Heart left ventricle (tissue), 13 donors: ENCODE measurements at regions not wholly inside any gene's neighbourhood (a gene's known extent, or its start where the extent isn't known, plus 50 kb on each side); places are given as distances from the start of the nearest gene placed in this dataset.

Experiments
- POLR2A ChIP-seq, 2 donors: fragments of 450-650 bp; IDR thresholded peaks; one replicate each; pipeline ENCODE4 v1.6.1; 2017; ENCODE audit warnings: antibody characterized with exemption in 2 of 2, mild to moderate bottlenecking in 2 of 2, moderate library complexity in 2 of 2
- TF ChIP-seq, protein P1 (sequence below), 12 donors: fragments of 200-600 bp; sonication (generic) in 4 of 12; IDR thresholded peaks; one replicate each; pipeline versions ENCODE4 v1.5.0 to v1.8.0; 2018 to 2022; ENCODE audit warnings: antibody characterized with exemption in 12 of 12, mild to moderate bottlenecking in 5 of 12
- donor health status: ischemic (EF 13 %, LVEDD 7.1; RV severe dilation, severe dysfunction).
- donor health status: DM: no; HTN: yes; CAD: no.
- donor health status: DM: no; HTN: no; CAD: no.
- donor health status: ischemic (EF 25% LVEDD 6.9; RV normal size, moderate dysfunction).
- donor health status: ischemic (EF 25% LVEDD 5.7; RV mildly dilated, moderate dysfunction).
- donor health status: ischemic (EF 35%, LVEDD 5.7; RV mildly dilated, moderate dysfunction).
- donor health status: nonischemic (EF 11% LVEDD 7.7; RV severe dilation, severe dysfunction).
- donor health status: DM: yes; HTN: yes; CAD: no.
- donor health status: PGD.
- donor health status: ischemic (EF 29% LVEDD 5.4; RV normal size, mild dysfunction).
- donor health status: nonischemic (EF 23%, LVEDD 6.1; RV moderate dilation, normal function).

DNA sequence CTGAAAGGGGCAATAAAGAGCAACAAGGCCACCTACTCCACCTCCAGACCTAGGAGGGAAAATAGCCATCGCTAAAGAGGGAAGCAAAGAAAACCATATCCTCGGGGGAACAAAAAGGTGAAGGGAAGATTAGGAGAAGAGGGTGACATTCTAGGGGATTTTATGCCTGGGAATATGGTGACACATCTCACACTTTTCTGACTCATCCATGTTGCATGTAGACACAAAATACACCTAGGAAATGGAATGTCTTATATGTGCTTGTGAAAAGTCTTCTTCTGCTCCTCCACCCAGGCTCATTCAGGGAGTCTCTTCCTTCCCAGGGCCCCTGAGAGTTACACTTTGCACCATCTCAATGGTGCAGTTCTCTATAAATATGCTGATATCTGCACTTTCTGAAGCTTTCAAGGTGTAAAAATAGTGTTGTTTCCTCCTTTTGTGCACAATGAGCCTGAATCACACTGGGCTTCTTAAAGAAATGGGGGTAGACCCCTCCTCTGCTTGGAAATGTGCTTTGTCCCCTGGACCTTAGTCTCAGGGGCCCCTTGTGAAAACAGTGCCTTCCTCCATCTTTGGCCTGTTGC lies 195.9 kb downstream of the CYYR1 start:
- TF ChIP-seq, protein P1, sequence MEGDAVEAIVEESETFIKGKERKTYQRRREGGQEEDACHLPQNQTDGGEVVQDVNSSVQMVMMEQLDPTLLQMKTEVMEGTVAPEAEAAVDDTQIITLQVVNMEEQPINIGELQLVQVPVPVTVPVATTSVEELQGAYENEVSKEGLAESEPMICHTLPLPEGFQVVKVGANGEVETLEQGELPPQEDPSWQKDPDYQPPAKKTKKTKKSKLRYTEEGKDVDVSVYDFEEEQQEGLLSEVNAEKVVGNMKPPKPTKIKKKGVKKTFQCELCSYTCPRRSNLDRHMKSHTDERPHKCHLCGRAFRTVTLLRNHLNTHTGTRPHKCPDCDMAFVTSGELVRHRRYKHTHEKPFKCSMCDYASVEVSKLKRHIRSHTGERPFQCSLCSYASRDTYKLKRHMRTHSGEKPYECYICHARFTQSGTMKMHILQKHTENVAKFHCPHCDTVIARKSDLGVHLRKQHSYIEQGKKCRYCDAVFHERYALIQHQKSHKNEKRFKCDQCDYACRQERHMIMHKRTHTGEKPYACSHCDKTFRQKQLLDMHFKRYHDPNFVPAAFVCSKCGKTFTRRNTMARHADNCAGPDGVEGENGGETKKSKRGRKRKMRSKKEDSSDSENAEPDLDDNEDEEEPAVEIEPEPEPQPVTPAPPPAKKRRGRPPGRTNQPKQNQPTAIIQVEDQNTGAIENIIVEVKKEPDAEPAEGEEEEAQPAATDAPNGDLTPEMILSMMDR (IDR thresholded peaks at IDR 0.05), result no peak
- no peak for TF ChIP-seq POLR2A (IDR thresholded peaks at IDR 0.05)
